HG03060 (cell line): ENCODE measurements at regions not wholly inside any gene's neighbourhood (a gene's known extent, or its start where the extent isn't known, plus 50 kb on each side); places are given as distances from the start of the nearest gene placed in this dataset.

Experiments
- ATAC-seq: cut with Tn5 transposase; IDR thresholded peaks from one replicate; pipeline ENCODE4 v1.9.1; 2021; ENCODE audit warnings: low read depth, moderate number of reproducible peaks; ENCODE audit not compliant: unreplicated experiment

DNA sequence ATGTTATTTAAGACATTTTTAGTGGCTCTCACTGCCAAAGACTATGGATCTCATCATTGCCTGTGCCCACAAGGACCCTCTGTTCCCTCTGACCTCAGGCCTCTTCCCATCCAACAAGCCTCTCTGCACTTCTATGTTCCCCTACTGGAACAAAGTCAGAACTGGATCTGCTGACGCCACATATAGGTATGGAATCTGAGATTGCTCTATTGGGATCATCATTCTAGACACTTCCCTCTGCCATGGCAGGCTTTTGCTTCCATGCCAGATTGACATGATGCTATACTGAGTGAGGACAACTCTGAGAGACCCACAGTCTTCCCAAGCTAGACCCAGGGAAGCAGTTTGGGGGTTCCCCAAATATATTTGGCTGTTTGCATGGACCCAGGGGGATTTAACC lies 76.0 kb upstream of the ZNF648 start:
- ATAC-seq, result no peak

DNA sequence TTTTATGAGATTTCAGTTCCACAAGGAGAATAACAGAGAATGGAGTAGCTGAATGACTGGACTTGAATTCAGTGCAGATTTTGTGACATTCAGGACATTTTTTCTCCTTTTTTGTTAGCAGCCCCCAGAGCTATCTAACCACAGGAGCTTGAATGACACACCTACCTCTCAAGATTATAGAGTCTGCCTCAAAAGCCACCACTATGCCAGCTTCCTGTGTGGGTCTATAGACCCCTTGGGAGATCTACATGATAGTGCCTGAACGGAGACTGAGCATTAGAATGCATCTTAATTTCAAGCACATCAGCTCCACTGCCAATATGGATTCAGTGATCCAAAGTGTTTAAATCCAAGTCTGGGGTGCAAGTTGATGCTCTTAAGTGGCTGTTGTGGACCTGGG lies 74.4 kb upstream of the ZNF648 start:
- ATAC-seq, result no peak

DNA sequence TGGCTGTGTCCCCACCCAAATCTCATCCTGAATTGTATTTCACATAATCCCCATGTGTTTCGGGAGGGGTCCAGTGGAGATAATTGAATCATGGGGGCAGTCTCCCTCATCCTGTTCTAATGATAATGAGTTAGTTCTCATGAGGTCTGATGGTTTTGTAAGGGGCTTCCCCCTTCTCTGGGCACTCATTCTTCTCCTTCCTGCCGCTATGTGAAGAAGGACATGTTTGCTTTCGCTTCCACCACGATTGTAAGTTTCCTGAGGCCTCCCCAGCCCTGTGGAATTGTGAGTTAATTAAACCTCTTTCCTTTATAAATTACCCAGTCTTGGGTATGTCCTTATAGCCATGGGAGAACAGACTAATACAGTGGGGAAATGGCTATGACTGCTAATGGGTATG lies 72.7 kb upstream of the ZNF648 start:
- no peak for ATAC-seq

DNA sequence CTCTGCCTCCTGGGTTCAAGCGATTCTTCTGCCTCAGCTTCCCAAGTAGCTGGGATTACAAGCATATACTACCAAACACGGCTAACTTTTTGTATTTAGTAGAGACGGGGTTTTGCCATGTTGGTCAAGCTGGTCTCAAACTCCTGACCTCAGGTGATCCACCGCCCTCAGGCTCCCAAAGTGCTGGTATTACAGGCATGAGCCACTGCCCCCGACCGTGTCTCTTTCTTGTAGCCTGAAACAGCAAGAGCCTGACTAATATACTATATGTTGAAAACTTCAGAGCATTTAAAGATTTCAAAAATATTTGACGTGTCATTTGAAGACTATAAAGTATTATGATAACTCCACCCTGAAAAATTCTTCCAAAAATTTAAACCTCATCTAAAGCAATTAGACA lies 71.7 kb upstream of the ZNF648 start:
- no peak for ATAC-seq

DNA sequence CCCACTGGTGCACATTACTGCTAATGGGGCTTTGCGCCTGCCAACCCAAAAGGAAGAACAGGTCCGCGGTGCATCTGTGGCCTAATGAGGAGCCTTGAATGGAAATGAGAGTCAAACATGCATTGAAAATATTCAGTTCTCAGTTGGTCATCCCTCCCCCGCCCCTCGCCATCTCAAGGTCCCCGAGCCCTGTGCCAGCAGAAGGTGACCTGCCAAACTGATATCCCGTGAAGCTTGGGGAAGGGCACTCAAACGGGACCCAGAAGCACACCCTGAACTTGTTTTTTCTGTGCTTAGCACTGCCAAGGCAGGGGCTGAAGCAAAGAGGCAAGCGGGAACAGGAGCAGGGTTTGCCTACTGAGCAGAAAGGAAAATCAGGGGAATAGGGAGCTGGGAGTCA lies 67.9 kb upstream of the ZNF648 start:
- ATAC-seq, result no peak

DNA sequence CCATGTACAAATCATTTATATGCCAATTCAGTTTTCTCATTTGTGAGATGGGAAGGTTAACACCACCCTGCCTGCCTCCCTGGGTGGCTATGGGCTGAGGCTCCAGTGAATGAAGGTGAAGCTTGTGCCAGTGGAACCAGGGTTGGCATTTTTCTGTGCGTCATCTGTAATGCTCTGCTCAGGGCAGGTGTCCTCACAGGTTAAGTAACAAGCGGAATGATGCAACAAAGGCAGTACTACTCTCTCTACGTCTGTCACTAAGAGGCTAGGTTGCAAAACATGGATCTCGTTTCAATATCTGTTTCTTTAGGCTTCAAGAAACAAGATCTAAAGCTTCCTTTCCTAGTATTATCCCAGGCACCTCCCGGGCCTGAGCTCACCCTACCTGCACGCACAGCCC lies 67.0 kb upstream of the ZNF648 start:
- no peak for ATAC-seq

DNA sequence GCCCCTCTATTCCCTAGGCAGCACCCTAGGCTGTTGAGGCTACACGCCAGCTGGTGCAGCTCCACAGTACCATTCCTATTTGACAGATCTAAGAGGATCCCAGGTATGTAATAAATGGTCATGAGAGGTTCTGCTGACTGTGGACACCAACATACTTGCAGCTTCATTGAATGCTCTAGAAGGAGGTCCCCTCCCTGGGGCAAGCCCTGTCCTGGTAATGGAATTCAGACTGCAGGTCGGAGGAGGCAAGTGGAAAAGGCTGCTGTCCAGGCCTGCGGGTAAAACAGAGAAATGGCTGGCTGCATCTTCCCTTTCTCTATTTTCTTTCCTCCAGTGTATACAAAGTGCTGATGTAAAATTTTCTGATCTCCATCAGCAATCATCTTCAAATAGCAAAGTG lies 66.1 kb upstream of the ZNF648 start:
- ATAC-seq, result no peak

DNA sequence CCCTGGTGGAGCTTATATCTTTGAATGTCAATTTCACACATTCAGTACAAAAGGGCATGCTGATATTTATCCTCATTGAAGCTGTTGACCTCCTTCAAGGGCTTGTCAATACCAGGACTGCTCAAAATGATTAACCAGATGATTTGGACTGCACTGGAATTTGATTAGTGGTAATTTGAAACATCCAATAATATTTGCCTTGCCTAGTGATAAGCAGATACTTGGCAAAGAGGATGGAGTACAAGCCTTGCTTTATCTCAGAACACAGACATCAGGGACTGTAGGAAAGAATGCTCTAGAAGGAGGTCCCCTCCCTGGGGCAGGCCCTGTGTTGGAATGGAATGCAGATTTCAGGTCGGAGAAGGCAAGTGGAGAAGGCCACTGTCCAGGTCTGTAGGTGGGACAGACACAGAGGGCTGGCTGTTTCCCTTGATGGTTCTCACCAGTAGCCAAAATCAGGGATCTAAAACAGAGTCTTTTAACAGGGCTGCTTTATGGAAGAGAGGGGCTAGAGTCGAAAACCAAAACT lies 64.8 kb upstream of the ZNF648 start:
- ATAC-seq, result no peak

DNA sequence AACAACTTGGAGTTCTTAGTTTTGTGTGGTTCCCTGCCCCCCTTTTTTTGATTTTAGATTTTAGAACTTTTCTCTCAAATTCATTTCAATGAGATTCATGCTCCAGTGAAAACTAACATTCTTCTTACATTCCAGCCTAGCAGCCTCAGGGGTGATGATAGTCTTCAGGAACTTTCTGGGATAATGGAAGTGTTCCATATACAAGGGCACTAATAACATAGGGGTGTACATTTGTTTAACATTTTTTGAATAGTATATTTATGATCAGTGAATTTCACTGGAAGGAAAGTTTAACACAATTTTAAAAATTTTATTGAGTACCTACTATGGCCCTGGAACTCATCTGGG lies 61.4 kb upstream of the ZNF648 start:
- ATAC-seq, result no peak

DNA sequence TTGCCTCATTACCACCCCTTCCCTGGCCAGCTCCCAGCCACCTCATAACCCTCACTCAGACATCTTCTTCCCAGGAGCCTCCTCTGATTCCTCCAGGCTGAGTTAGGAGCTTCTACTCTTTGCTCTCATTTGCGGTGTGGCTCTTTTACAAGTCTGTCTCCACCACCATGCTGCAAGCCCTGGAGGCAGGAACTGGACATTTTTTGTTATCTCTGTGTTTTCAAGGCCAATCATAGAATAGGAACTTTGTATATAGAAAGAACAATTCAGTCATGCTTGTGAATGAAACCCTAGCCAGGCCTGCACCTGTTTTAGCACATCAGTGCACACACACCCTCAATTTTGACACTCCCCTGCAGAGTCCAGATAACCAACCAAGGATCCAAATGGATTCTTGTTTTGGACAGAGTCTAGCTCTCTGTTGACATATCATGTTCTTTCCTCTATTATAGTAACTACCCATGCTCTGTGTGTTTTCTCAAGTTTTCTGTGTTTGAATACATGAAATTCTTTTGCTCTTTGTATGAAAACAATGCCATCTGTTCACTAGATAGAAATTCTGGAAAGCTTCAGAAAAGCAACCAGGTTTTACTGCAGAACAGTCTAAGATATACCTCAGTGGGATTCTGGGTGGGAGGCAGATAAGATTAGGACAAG lies 60.9 kb upstream of the ZNF648 start:
- no peak for ATAC-seq

DNA sequence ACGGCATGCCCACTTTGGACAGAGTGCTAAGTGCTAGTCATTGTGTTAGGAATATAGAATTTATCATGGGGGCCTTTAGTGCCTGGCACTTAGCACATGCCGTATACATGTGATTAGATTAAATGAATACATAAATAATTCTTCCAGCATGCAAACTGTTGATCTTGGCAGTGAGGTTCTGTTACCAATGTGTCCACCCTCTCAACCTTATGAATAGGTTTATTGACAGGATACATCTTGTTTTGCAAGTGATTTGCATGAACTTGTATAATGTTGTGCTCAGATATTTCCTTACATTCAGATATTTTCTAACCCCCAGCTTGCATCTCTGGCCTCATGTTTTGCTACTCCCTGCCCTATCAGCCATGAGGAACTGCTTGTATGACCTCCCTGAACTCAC lies 60.3 kb upstream of the ZNF648 start:
- ATAC-seq, result no peak

DNA sequence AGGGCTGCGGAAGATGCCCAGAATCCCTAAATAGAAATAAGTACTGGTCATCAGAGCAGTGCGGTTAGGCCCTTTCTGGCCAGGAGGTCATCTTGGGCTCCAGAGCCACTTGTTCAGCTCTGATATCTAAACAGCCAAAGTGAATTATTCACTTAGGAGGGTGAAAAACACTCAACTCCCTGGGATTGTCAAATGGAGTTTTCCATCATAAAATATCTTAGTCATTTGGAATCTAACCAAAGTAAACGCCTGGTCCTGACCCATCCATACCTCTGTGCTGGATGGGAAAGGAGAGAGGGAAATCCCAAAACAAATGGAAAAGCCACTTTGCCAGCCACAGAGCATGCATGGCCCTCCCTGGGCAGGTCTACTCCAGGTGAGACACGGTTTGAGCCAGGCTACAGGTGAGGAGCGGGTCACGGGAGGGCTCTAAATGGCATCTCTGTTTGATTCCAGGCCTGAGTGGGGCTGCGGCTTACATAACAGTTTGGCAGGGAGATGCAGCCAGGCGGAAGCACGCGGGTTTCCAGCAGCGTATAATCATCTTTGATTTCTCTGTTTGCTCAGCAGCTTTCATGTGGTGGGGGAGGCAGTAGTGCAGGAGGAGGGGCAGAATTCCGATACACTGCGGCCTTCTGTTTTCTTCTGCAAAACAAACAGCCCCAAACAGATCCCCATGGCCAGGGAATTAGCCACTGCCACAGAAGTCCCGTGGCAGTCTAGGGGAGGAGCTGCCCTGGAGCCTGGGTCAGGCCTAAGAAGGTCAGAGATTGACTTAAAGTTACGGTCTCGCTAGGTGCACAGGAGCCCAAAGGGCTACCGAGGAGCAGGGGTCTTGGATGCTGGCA lies 59.1 kb upstream of the ZNF648 start:
- no peak for ATAC-seq

DNA sequence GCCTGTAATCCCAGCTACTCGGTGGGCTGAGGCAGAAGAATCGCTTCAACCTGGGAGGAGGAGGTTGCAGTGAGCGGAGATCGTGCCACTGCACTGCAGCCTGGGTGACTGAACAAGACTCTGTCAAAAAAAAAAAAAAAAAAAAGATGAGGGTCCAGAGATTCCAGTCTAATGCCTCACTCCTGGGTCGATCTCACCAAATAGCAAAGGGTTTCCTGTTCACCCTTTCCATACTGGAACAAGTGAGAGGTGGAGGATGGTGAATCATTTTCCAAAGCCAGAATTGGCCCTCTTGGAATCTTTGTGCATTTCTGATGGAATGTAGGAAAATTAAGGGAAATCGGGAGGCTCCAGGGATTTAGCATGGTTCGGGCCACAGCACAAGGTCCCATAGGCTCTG lies 58.1 kb upstream of the ZNF648 start:
- no peak for ATAC-seq

DNA sequence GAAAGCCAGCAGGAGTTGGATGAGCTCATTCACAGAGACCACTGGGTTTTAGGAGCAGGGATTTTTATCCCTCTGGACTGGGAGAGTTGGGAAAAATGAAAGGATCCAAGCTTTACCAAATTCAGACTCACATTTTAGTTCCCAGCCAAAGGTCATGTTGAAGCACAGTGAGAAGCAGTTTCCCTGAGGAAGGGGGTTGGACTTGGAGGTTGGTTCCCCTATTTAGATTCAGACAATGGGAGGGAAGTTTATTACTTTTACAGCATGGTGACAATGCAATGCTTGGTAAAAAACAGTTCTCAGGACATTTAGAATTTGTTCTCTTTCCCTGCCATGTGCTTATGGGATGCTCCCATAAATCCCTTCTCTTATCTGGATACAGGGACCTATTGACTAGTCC lies 57.3 kb upstream of the ZNF648 start:
- ATAC-seq, result no peak

DNA sequence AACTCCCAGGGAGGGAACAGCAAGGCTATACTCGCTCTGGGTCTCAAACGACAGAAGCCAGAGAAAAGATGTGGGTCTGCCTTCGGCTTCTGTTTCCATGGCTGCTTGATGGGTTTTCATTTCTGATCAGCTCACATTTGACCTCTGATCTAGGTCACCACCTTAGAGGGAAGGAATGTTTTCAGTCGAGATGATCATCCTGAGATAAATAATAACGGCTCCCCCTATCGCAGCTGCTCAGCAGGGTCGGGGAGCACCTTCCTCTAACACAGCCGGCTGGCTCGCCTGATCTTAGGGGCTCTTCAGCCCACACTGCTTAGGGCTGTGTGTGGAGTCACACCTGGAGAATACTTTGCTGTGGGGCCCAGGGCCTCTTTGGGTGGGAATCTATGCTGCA lies 53.1 kb upstream of the ZNF648 start:
- ATAC-seq, result no peak

DNA sequence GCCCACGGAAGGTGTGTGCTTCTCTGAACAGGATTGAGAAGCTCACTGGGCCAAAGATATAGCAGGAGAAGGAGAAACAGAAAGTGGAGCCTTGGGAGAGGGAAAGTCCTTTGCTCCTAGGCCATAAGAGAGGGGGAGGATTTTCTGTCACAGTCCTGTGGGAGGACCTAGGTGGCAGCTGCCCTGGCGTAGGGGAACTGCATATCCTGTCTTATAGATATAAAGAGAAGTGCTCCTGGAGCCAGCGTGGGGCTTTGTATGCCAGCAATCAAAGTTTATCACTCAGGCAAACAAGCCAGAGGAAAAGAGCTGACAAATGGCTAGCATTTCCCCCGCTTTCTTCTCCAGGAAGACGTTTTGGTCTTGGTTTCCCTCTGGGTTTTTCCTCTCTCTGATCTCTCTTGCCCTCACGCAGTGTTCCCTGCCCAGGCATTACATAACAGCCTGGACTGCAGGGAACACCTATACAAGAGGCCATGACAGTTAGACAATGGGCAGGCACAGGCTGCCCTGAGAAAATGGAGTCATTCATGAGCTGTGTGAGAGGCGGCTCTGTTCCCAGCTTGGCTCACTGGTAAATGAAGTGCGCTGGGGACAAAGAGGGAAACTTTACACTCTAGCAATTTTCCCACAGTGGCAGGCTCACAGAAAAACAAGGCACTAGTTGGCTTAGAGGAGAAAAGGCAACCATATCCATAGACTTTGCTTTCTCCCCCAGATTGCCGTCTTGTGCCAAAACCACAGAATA lies 52.5 kb upstream of the ZNF648 start:
- no peak for ATAC-seq

DNA sequence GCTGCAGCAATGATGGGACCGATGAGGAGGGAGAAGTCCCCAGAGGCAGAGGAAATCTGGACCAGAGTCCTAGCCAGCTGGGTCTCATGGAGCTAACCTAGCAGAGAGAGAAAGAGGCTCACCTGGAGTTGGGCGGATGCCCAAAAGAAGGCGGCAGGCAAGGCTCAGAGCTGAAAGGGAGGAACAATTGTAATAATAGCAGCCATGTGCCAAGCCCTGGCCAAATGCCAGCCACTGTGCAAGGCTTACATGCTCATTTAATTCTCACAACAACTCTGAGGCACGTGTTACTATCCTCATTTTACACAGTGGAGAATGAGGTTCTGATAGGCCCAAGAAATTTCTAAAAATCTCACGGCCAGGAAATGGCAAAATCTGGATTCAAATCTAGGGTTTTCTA lies 50.0 kb upstream of the ZNF648 start:
- no peak for ATAC-seq
